A673 (cell line): ENCODE measurements at regions not wholly inside any gene's neighbourhood (a gene's known extent, or its start where the extent isn't known, plus 50 kb on each side); places are given as distances from the start of the nearest gene placed in this dataset.

Experiments used
- CTCF ChIP-seq: fragments of 300-800, 200-600 bp; sonication (generic); conservative IDR thresholded peaks from 2 replicates; pipeline ENCODE4 v1.5.1; 2017; ENCODE audit warnings: low read depth, mild to moderate bottlenecking, antibody characterized with exemption, low read length, moderate library complexity, mixed read lengths
- EZH2 ChIP-seq: fragments of 200-600 bp; sonication (generic); IDR thresholded peaks from 2 replicates; pipeline ENCODE4 v1.6.1; 2017; ENCODE audit warnings: borderline replicate concordance, low read depth, mild to moderate bottlenecking, mixed read lengths, antibody characterized with exemption, low read length; ENCODE audit not compliant: poor library complexity, severe bottlenecking

GRCh38 chr10:2051108-2051507, 313.8 kb upstream of the ADARB2 start:
- TF ChIP-seq CTCF: no peak
- no peak for TF ChIP-seq EZH2
